K562 (cell line): ENCODE measurements at regions not wholly inside any gene's neighbourhood (a gene's known extent, or its start where the extent isn't known, plus 50 kb on each side); places are given as distances from the start of the nearest gene placed in this dataset.

Experiments used
- ATAC-seq: fragments of 200-7000 bp; cut with Tn5 transposase; 3 replicates; pipeline ENCODE4 v1.9.1; 2020; ENCODE audit warnings: moderate library complexity
- BruUV-seq: library from RNA; stranded (reverse); fragments of 400-500 nt; replicated peaks from 2 replicates; lab custom pipeline; 2021; lab: Mats Ljungman, UMichigan
- CTCF ChIA-PET: fragments of 300-600 bp; formaldehyde crosslinking; extraction: SDS; loops from one replicate; lab custom pipeline; 2021; ENCODE audit warnings: low intra/inter-chr PET ratio; lab: Yijun Ruan, JAX
- POLR2A ChIA-PET: fragments of 300-600, 350-650 bp; sonication (Branson Sonifier 250); formaldehyde crosslinking; extraction: SDS; loops from one replicate; lab custom pipeline; 2021; ENCODE audit warnings: antibody characterized with exemption, inconsistent platforms; lab: Yijun Ruan, JAX
- DNase-seq, 4 experiments: peaks; one replicate each; pipeline versions ENCODE4 v3.0.0 to v3.0.0-alpha.2; 2011 to 2018; ENCODE audit warnings: low spot score in 3 of 4, mixed read lengths in 3 of 4; ENCODE audit errors: extremely low read depth in 1 of 4
- FAIRE-seq: peaks from 2 replicates; lab custom pipeline; 2011; peaks lifted over from hg19 to GRCh38; lab: Jason Lieb, UNC
- H2AFZ ChIP-seq: 2 replicates; pipeline ENCODE4 v1.6.0; 2011; ENCODE audit warnings: low read depth, low read length, control low read depth, inconsistent platforms
- H3K27ac ChIP-seq: fragments of 200-600 bp; 3 replicates; pipeline ENCODE4 v1.8.0; 2011; ENCODE audit warnings: low read depth, mild to moderate bottlenecking, control low read depth, inconsistent platforms, low read length, moderate library complexity, mixed read lengths; ENCODE audit errors: extremely low read depth
- H3K27me3 ChIP-seq, 2 experiments: fragments of 300-600 bp in 1 of 2; 2 replicates in 1 of 2; 3 replicates in 1 of 2; pipeline versions ENCODE4 v1.6.0 to v1.8.0; 2011; ENCODE audit warnings: inconsistent platforms in 2 of 2, low read length in 2 of 2, mild to moderate bottlenecking in 1 of 2, mixed read lengths in 1 of 2, moderate library complexity in 1 of 2; ENCODE audit not compliant: control insufficient read depth in 2 of 2, insufficient read depth in 2 of 2
- H3K36me3 ChIP-seq: fragments of 300-600 bp; 3 replicates; pipeline ENCODE4 v1.8.0; 2011; ENCODE audit warnings: mild to moderate bottlenecking, low read length, inconsistent platforms; ENCODE audit not compliant: control insufficient read depth, insufficient read depth
- H3K4me1 ChIP-seq, 2 experiments: fragments of 200-600 bp in 1 of 2; replicated peaks in 1 of 2; 2 replicates in 1 of 2; 3 replicates in 1 of 2; pipeline versions ENCODE4 v1.5.1 to v1.8.0; 2011; ENCODE audit warnings: inconsistent platforms in 2 of 2, low read length in 2 of 2, mild to moderate bottlenecking in 1 of 2, mixed read lengths in 1 of 2, moderate library complexity in 1 of 2; ENCODE audit not compliant: control insufficient read depth in 2 of 2, insufficient read depth in 2 of 2
- H3K4me2 ChIP-seq: 2 replicates; pipeline ENCODE4 v1.6.1; 2011; ENCODE audit warnings: low read length, control low read depth, inconsistent platforms, mixed read lengths; ENCODE audit not compliant: insufficient read depth
- H3K4me3 ChIP-seq: fragments of 200-600 bp; sonication (generic), shearing (Covaris generic); 2 replicates; pipeline ENCODE4 v1.5.1; 2016; ENCODE audit warnings: control low read depth, inconsistent platforms
- H3K79me2 ChIP-seq: fragments of 200-600 bp; 3 replicates; pipeline ENCODE4 v1.8.0; 2011; ENCODE audit warnings: low read length, inconsistent platforms; ENCODE audit not compliant: control insufficient read depth, insufficient read depth
- H3K9ac ChIP-seq, 2 experiments: 2 replicates each; pipeline versions ENCODE4 v1.6.0 to v1.6.1; 2011; ENCODE audit warnings: low read depth in 2 of 2, low read length in 2 of 2, control low read depth in 1 of 2, inconsistent platforms in 1 of 2, mild to moderate bottlenecking in 1 of 2, mixed read lengths in 1 of 2; ENCODE audit not compliant: insufficient read depth in 1 of 2
- H3K9me1 ChIP-seq: one replicate; pipeline ENCODE4 v1.6.0; 2011; ENCODE audit warnings: inconsistent platforms, mild to moderate bottlenecking, low read length, moderate library complexity; ENCODE audit not compliant: control insufficient read depth, insufficient read depth
- H3K9me3 ChIP-seq: replicated peaks from 2 replicates; pipeline ENCODE4 v1.5.1; 2011; ENCODE audit warnings: low read depth, low read length, inconsistent platforms; ENCODE audit not compliant: control insufficient read depth, insufficient read depth
- H4K20me1 ChIP-seq: replicated peaks from 2 replicates; pipeline ENCODE4 v1.6.1; 2011; ENCODE audit warnings: low read length, inconsistent platforms, mixed read lengths; ENCODE audit not compliant: control insufficient read depth, insufficient read depth
- TSC22D4 ChIP-seq: fragments of 450-650 bp; IDR thresholded peaks from 2 replicates; pipeline ENCODE4 v1.6.1; 2016; ENCODE audit warnings: missing genetic modification characterization, missing biosample characterization, control low read depth
- ZFP36 ChIP-seq: fragments of 150-350 bp; IDR thresholded peaks from 2 replicates; pipeline ENCODE4 v1.6.1; 2018; ENCODE audit warnings: low read length, low read depth; ENCODE audit not compliant: partially characterized antibody
- ZNF408 ChIP-seq: fragments of 250-450 bp; sonication (Bioruptor Pico); IDR thresholded peaks from 2 replicates; pipeline ENCODE4 v1.4.0; 2020; ENCODE audit warnings: low read depth, mild to moderate bottlenecking, moderate library complexity
- ZNF561 ChIP-seq: fragments of 450-650 bp; formaldehyde crosslinking; conservative IDR thresholded peaks from 2 replicates; pipeline ENCODE4 v1.4.0; 2020; ENCODE audit warnings: mild to moderate bottlenecking, moderate library complexity
- in situ Hi-C: fragments of 300-500 bp; cut with MboI; formaldehyde crosslinking; loops from 4 replicates; pipeline ENCODE4 v1.15.0; 2018; ENCODE audit warnings: inconsistent platforms, mixed read lengths
- intact Hi-C: fragments of 100-400 bp; cut with micrococcal nuclease; formaldehyde crosslinking; loops from 2 replicates; pipeline ENCODE4 v1.14.2; 2022
- TF ChIP-seq, protein P1 (sequence below): fragments of 250-450 bp; sonication (Bioruptor Pico); IDR thresholded peaks from 2 replicates; pipeline ENCODE4 v1.5.0; 2020; ENCODE audit warnings: mild to moderate bottlenecking
- TF ChIP-seq, protein P2 (sequence below): IDR thresholded peaks from 2 replicates; pipeline ENCODE4 v1.6.1; 2016; ENCODE audit warnings: missing genetic modification characterization, missing compliant biosample characterization

DNA sequence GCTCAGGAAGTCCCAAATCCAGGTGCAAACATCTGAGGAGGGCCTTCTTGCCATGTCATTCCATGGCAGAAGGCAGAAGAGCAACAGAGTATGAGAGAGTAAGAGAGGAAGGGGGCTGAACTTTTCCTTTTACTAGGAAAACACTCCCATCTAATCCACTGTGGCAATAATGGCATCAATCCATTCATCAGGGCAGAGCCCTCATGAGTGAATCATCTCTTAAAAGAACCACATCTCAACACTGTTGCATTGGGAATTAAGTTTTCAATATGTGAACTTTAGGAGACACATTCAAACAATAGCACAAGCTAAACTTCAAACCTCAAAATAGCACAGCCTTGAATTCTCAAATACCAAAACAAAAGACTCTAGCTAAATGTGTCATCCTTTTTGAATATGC is 264.5 kb downstream of the KCTD12 start:
- FAIRE-seq (no peak), DNase-seq (no peak), ATAC-seq (no peak)
- POLR2A ChIA-PET: interaction anchor here (0.6 kb wide), 1 partner anchor 132 kb away, joined by 3 read pairs; no protein-coding TSS in a partner anchor
- in situ Hi-C loops: no loop called here
- no peak overlapping the region for H3K4me2 ChIP-seq
- H3K9me3 ChIP-seq: no peaks in the 10 kb centered on the region
- no peak overlapping the region for H3K4me3 ChIP-seq
- H3K36me3 ChIP-seq: no peaks in the 10 kb centered on the region
- H4K20me1 ChIP-seq: no peaks in the 10 kb centered on the region
- no peaks in the 10 kb centered on the region for H3K9me1 ChIP-seq
- no peak for TF ChIP-seq ZFP36
- TF ChIP-seq TSC22D4 (tag): no peak
- TF ChIP-seq, protein P1, sequence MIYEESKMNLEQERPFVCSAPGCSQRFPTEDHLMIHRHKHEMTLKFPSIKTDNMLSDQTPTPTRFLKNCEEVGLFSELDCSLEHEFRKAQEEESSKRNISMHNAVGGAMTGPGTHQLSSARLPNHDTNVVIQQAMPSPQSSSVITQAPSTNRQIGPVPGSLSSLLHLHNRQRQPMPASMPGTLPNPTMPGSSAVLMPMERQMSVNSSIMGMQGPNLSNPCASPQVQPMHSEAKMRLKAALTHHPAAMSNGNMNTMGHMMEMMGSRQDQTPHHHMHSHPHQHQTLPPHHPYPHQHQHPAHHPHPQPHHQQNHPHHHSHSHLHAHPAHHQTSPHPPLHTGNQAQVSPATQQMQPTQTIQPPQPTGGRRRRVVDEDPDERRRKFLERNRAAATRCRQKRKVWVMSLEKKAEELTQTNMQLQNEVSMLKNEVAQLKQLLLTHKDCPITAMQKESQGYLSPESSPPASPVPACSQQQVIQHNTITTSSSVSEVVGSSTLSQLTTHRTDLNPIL (CRISPR knock-in tag): no peak
- TF ChIP-seq, protein P2, sequence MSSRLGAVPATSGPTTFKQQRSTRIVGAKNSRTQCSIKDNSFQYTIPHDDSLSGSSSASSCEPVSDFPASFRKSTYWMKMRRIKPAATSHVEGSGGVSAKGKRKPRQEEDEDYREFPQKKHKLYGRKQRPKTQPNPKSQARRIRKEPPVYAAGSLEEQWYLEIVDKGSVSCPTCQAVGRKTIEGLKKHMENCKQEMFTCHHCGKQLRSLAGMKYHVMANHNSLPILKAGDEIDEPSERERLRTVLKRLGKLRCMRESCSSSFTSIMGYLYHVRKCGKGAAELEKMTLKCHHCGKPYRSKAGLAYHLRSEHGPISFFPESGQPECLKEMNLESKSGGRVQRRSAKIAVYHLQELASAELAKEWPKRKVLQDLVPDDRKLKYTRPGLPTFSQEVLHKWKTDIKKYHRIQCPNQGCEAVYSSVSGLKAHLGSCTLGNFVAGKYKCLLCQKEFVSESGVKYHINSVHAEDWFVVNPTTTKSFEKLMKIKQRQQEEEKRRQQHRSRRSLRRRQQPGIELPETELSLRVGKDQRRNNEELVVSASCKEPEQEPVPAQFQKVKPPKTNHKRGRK (tag): no peak
- TF ChIP-seq ZNF561: no peak
- no peak for TF ChIP-seq ZNF408 (CRISPR knock-in tag)
- no TSS peak for BruUV-seq
- no peak overlapping the region for H2AFZ ChIP-seq
- no peaks in the 10 kb centered on the region for H3K79me2 ChIP-seq
- no peaks in the 10 kb centered on the region for H3K4me1 ChIP-seq
- intact Hi-C loops: no loop called here
- CTCF ChIA-PET: no interaction called here
- H3K27me3 ChIP-seq: no peaks in the 10 kb centered on the region
- H3K9ac ChIP-seq: no peak overlapping the region
- no peak overlapping the region for H3K27ac ChIP-seq
